ENCODE measurements at regions not wholly inside any gene's neighbourhood (a gene's known extent, or its start where the extent isn't known, plus 50 kb on each side); places are given as distances from the start of the nearest gene placed in this dataset.

GRCh38 chr14:26206640-26207039, 391.2 kb downstream of the NOVA1 start:
- no peak for FAIRE-seq
- in situ Hi-C loops (cut with MboI) = no loop called here
- ChIA-PET CTCF (ENCODE audit: low intra/inter-chr PET ratio) (no interaction called here), POLR2A (no interaction called here)
- H3K79me2 ChIP-seq (ENCODE audit: control insufficient read depth, insufficient read depth, low read length) = no peaks in the 10 kb centered on the region
- no peaks in the 10 kb centered on the region for H3K27me3 ChIP-seq (ENCODE audit: control insufficient read depth in 2 of 2, insufficient read depth in 2 of 2, low read length in 2 of 2)
- no peaks in the 10 kb centered on the region for H4K20me1 ChIP-seq (replicated peaks; ENCODE audit: control insufficient read depth, insufficient read depth, low read length)
- BruUV-seq (replicated peaks) = no TSS peak
- no peak overlapping the region for H3K4me2 ChIP-seq (ENCODE audit: insufficient read depth, low read length)
- H3K9ac ChIP-seq (ENCODE audit: insufficient read depth in 1 of 2, low read depth in 2 of 2, low read length in 2 of 2) = no peak overlapping the region
- no peaks in the 10 kb centered on the region for H3K4me1 ChIP-seq (replicated peaks in 1 of 2; ENCODE audit: control insufficient read depth in 2 of 2, insufficient read depth in 2 of 2, low read length in 2 of 2)
- no peak for ATAC-seq
- no peaks in the 10 kb centered on the region for H3K36me3 ChIP-seq (ENCODE audit: control insufficient read depth, insufficient read depth, low read length)
- WGBS (ENCODE audit: insufficient coverage, low coverage, missing lambda C conversion rate) = 0% methylated on average over 2 of the region's 2 CpGs
- H3K9me3 ChIP-seq (replicated peaks; ENCODE audit: control insufficient read depth, insufficient read depth, low read depth, low read length) = no peaks in the 10 kb centered on the region
- H3K4me3 ChIP-seq = no peak overlapping the region
- no peaks in the 10 kb centered on the region for H3K9me1 ChIP-seq (ENCODE audit: control insufficient read depth, insufficient read depth, low read length)
- no peak overlapping the region for H3K27ac ChIP-seq (ENCODE audit: extremely low read depth, low read depth, low read length)
- no peak for DNase-seq (ENCODE audit: extremely low read depth in 1 of 4, low spot score in 3 of 4)
- H2AFZ ChIP-seq (ENCODE audit: low read depth, low read length) = no peak overlapping the region
- intact Hi-C loops (cut with micrococcal nuclease) = no loop called here
- no peak for TF ChIP-seq ZNF12 (CRISPR knock-in tag; IDR thresholded peaks at IDR 0.05)
- TF ChIP-seq NELFE (IDR thresholded peaks at IDR 0.05; ENCODE audit: insufficient read depth, insufficient read length) = no peak
- no peak for TF ChIP-seq TBP (optimal IDR thresholded peaks at IDR 0.05; ENCODE audit: low read depth, low read length)
- TF ChIP-seq ZNF740 (CRISPR knock-in tag; IDR thresholded peaks at IDR 0.05) = no peak
- TF ChIP-seq ZNF740 (tag; IDR thresholded peaks at IDR 0.05) = no peak
- no peak for TF ChIP-seq HOXB6 (CRISPR knock-in tag; IDR thresholded peaks at IDR 0.05; ENCODE audit: borderline replicate concordance)
- TF ChIP-seq MIER1 (IDR thresholded peaks at IDR 0.05; ENCODE audit: low read depth) = no peak
- no peak for TF ChIP-seq SRSF3 (IDR thresholded peaks at IDR 0.05; ENCODE audit: insufficient read depth, low read length)
- TF ChIP-seq, protein P1, sequence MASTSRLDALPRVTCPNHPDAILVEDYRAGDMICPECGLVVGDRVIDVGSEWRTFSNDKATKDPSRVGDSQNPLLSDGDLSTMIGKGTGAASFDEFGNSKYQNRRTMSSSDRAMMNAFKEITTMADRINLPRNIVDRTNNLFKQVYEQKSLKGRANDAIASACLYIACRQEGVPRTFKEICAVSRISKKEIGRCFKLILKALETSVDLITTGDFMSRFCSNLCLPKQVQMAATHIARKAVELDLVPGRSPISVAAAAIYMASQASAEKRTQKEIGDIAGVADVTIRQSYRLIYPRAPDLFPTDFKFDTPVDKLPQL (IDR thresholded peaks at IDR 0.05; ENCODE audit: extremely low read depth, insufficient read length) = no peak
- TF ChIP-seq, protein P2, sequence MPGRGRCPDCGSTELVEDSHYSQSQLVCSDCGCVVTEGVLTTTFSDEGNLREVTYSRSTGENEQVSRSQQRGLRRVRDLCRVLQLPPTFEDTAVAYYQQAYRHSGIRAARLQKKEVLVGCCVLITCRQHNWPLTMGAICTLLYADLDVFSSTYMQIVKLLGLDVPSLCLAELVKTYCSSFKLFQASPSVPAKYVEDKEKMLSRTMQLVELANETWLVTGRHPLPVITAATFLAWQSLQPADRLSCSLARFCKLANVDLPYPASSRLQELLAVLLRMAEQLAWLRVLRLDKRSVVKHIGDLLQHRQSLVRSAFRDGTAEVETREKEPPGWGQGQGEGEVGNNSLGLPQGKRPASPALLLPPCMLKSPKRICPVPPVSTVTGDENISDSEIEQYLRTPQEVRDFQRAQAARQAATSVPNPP (IDR thresholded peaks at IDR 0.05; ENCODE audit: borderline replicate concordance, insufficient read depth, insufficient read length) = no peak
- no peak for TF ChIP-seq GABPB1 (CRISPR knock-in tag; IDR thresholded peaks at IDR 0.05)
- TF ChIP-seq YY1 (IDR thresholded peaks at IDR 0.05; ENCODE audit: borderline replicate concordance in 1 of 3, control insufficient read depth in 1 of 3, extremely low read depth in 1 of 3, insufficient read depth in 3 of 3, insufficient read length in 1 of 3, insufficient replicate concordance in 2 of 3, low read depth in 1 of 3, low read length in 2 of 3) = no peak
- no peak for TF ChIP-seq TEAD2 (tag; IDR thresholded peaks at IDR 0.05)
- no peak for TF ChIP-seq RNF2 (IDR thresholded peaks at IDR 0.05)
- TF ChIP-seq, protein P3, sequence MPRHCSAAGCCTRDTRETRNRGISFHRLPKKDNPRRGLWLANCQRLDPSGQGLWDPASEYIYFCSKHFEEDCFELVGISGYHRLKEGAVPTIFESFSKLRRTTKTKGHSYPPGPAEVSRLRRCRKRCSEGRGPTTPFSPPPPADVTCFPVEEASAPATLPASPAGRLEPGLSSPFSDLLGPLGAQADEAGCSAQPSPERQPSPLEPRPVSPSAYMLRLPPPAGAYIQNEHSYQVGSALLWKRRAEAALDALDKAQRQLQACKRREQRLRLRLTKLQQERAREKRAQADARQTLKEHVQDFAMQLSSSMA (CRISPR knock-in tag; IDR thresholded peaks at IDR 0.05) = no peak

Data from K562 (cell line).